ENCODE measurements at regions not wholly inside any gene's neighbourhood (a gene's known extent, or its start where the extent isn't known, plus 50 kb on each side); places are given as distances from the start of the nearest gene placed in this dataset.

- H3K4me3 ChIP-seq (ENCODE audit: low read length), result no peak overlapping the region
- no peak overlapping the region for H3K4me2 ChIP-seq (ENCODE audit: low read length)
- no peaks in the 10 kb centered on the region for H3K36me3 ChIP-seq (ENCODE audit: insufficient read depth, low read length)
- H3K27me3 ChIP-seq (ENCODE audit: control insufficient read depth, insufficient read depth, low read length), result no peaks in the 10 kb centered on the region
- H3K9me3 ChIP-seq (replicated peaks; ENCODE audit: low read length), result no peaks in the 10 kb centered on the region
- H3K4me1 ChIP-seq (ENCODE audit: control insufficient read depth, insufficient read depth, low read length), result no peaks in the 10 kb centered on the region
- no peak overlapping the region for H3K9ac ChIP-seq (ENCODE audit: low read depth, low read length)
Observed at GRCh38 chr4:179569549-179569948, 2127.3 kb upstream of the AGA start.

DNA sequence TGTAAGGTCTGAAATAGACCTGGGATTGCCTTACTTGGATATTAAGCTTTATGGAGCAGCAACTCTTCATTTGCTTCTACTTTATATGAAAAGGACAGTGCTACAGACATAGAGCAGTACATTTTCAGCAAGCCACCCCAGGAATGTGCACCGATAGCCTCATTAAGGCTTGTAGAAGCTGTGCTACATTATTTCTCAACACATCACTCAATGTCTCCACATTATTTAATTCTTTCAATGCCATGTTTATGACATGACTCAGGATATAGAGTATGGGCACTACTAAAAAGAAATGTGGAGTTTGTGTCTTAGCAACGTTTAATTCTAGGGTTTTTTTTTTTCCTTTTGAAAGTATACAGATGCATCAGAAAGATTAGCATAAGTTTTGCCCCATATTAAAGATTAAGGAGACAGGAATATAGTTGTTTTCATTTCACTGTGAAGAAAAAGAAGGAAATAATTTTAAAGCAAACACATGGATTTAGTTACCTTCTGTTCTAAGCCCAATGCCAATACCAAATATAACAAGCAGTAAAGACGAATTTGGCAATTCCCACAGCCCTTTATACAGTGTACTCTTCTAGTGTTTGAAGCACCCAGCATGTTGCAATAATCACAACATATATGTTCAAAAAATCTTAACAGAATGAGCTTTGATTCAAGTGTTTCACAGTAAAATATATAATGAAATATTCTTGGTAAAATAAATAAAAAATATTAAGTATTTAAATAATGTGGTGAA, 2140.1 kb upstream of the AGA start:
- no peaks in the 10 kb centered on the region for H3K9me3 ChIP-seq (replicated peaks; ENCODE audit: low read length)
- no peaks in the 10 kb centered on the region for H3K27me3 ChIP-seq (ENCODE audit: control insufficient read depth, insufficient read depth, low read length)
- H3K4me3 ChIP-seq (ENCODE audit: low read length), result no peak overlapping the region
- no peak overlapping the region for H3K4me2 ChIP-seq (ENCODE audit: low read length)
- no peaks in the 10 kb centered on the region for H3K4me1 ChIP-seq (ENCODE audit: control insufficient read depth, insufficient read depth, low read length)
- no peaks in the 10 kb centered on the region for H3K36me3 ChIP-seq (ENCODE audit: insufficient read depth, low read length)
- no peak overlapping the region for H3K9ac ChIP-seq (ENCODE audit: low read depth, low read length)

DNA sequence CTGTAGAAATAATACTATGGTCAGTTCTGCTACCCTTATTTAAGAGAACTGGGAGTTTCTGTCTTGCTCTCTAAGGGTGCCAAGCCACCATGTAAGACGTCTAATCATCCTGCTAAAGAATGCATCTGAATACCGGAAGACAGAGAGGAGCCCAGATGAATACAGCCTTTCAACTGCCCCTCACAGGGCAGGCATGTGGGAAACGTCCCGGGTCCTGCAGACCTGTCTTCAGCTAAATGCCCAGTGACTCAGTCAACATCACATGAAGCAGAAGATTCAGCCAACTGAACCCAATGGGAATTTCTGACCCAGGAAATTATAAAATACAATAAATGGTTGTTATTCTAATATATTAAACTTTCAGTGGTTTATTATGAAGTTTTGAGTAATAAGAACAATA, 2141.0 kb upstream of the AGA start:
- no peak overlapping the region for H3K9ac ChIP-seq (ENCODE audit: low read depth, low read length)
- no peak overlapping the region for H3K4me3 ChIP-seq (ENCODE audit: low read length)
- H3K4me1 ChIP-seq (ENCODE audit: control insufficient read depth, insufficient read depth, low read length), result no peaks in the 10 kb centered on the region

DNA sequence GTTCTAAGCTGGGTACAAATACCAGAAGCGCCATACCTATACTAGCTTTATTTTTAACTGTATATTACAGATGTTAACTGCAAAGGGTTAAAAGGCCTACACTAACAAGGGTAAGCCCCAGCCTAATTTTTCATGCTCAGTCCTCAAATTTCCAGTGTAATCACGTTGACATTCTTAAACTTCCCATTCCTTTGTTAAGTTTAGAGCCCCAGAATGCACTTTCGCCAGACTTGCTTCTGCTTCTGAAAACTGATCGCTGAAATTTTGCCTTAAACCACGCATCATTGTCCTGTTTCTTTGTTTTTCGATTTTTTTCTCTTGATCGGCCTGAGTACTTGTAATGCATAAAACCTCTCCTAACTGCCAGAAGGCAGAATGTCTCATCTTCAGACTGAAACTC, 2141.9 kb upstream of the AGA start:
- Histone ChIP-seq H3K4me3 (ENCODE audit: low read length) (no peak overlapping the region), H3K4me2 (ENCODE audit: low read length) (no peak overlapping the region), H3K27me3 (ENCODE audit: control insufficient read depth, insufficient read depth, low read length) (no peaks in the 10 kb centered on the region), H3K9me3 (replicated peaks; ENCODE audit: low read length) (no peaks in the 10 kb centered on the region), H3K36me3 (ENCODE audit: insufficient read depth, low read length) (no peaks in the 10 kb centered on the region), H3K9ac (ENCODE audit: low read depth, low read length) (no peak overlapping the region), H3K4me1 (ENCODE audit: control insufficient read depth, insufficient read depth, low read length) (no peaks in the 10 kb centered on the region)

More for the DNA sequence above, 2141.0 kb upstream of the AGA start:
- Histone ChIP-seq H3K36me3 (ENCODE audit: insufficient read depth, low read length) (no peaks in the 10 kb centered on the region), H3K9me3 (replicated peaks; ENCODE audit: low read length) (no peaks in the 10 kb centered on the region), H3K4me2 (ENCODE audit: low read length) (no peak overlapping the region), H3K27me3 (ENCODE audit: control insufficient read depth, insufficient read depth, low read length) (no peaks in the 10 kb centered on the region)

GRCh38 chr4:179585761-179586160, 2143.5 kb upstream of the AGA start:
- peaks cover under 1% of the 10 kb centered on the region for H3K9me3 ChIP-seq (replicated peaks; ENCODE audit: low read length)
- H3K4me3 ChIP-seq (ENCODE audit: low read length), result no peak overlapping the region
- no peaks in the 10 kb centered on the region for H3K4me1 ChIP-seq (ENCODE audit: control insufficient read depth, insufficient read depth, low read length)
- no peak overlapping the region for H3K4me2 ChIP-seq (ENCODE audit: low read length)
- H3K27me3 ChIP-seq (ENCODE audit: control insufficient read depth, insufficient read depth, low read length), result no peaks in the 10 kb centered on the region
- no peaks in the 10 kb centered on the region for H3K36me3 ChIP-seq (ENCODE audit: insufficient read depth, low read length)
- no peak overlapping the region for H3K9ac ChIP-seq (ENCODE audit: low read depth, low read length)

DNA sequence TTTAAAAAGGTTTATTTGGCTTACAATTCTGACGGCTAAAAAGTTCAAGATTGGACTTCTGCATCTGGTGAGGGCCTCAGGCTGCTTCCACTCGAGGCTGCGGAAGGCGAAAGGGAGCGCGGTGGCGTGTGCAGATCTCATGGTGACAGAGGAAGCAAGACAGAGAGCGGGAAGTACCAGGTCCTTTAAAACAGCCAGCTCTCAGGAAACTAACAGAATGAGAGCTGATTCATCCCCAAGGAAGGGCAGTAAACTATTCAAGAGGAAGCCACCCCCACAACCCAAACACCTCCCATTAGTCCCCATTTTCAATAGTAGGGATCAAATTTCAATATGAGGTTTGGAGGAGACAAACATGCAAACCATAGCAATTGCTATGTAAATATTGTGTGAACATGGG, 2144.2 kb upstream of the AGA start:
- Histone ChIP-seq H3K9ac (ENCODE audit: low read depth, low read length) (no peak overlapping the region), H3K36me3 (ENCODE audit: insufficient read depth, low read length) (no peaks in the 10 kb centered on the region), H3K4me2 (ENCODE audit: low read length) (no peak overlapping the region), H3K4me3 (ENCODE audit: low read length) (no peak overlapping the region), H3K9me3 (replicated peaks; ENCODE audit: low read length) (peaks cover 7% of the 10 kb centered on the region), H3K27me3 (ENCODE audit: control insufficient read depth, insufficient read depth, low read length) (no peaks in the 10 kb centered on the region), H3K4me1 (ENCODE audit: control insufficient read depth, insufficient read depth, low read length) (no peaks in the 10 kb centered on the region)

DNA sequence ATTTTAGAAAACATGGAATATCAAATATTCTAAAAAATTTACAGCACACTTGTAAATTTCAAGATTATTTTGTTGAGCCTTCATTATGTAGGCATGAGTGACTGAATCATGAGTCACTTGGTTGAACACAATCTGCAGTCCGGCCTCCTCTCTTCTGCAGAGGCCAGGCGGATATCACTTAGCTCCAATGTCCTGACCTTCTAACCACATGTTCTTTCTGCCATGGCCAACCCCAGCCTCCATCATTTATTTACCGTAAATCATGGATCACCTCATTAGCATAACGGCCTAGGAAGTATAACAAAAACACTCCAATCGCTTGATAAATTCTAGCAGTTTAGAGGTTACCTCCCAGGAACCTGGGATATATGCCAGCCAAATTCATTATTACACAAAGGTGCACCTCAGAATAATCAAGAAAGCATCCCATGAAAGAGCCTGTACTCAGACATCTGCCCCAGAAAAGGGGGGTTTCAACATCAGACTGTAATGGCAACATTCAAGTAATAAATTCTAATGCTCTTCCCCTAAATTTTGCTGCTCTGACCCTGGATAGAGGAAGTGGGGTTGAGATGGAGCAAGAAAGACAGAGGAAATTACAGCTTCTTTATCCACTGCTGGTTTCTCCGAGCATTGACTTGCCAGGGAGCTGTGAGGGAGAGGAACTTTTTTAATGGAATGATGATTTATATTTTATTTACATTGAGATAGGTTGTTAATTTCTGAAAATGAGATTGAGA, 2153.6 kb upstream of the AGA start:
- H3K4me3 ChIP-seq (ENCODE audit: low read length), result no peak overlapping the region
- H3K4me2 ChIP-seq (ENCODE audit: low read length), result no peak overlapping the region
- H3K4me1 ChIP-seq (ENCODE audit: control insufficient read depth, insufficient read depth, low read length), result no peaks in the 10 kb centered on the region
- H3K9me3 ChIP-seq (replicated peaks; ENCODE audit: low read length), result peaks cover 10% of the 10 kb centered on the region
- no peak overlapping the region for H3K9ac ChIP-seq (ENCODE audit: low read depth, low read length)
- no peaks in the 10 kb centered on the region for H3K27me3 ChIP-seq (ENCODE audit: control insufficient read depth, insufficient read depth, low read length)
- H3K36me3 ChIP-seq (ENCODE audit: insufficient read depth, low read length), result no peaks in the 10 kb centered on the region

- Histone ChIP-seq H3K9me3 (replicated peaks; ENCODE audit: low read length) (peaks cover 4% of the 10 kb centered on the region), H3K27me3 (ENCODE audit: control insufficient read depth, insufficient read depth, low read length) (no peaks in the 10 kb centered on the region), H3K36me3 (ENCODE audit: insufficient read depth, low read length) (no peaks in the 10 kb centered on the region), H3K4me2 (ENCODE audit: low read length) (no peak overlapping the region), H3K9ac (ENCODE audit: low read depth, low read length) (no peak overlapping the region), H3K4me3 (ENCODE audit: low read length) (no peak overlapping the region), H3K4me1 (ENCODE audit: control insufficient read depth, insufficient read depth, low read length) (no peaks in the 10 kb centered on the region)
Observed at GRCh38 chr4:179596621-179597020, 2154.4 kb upstream of the AGA start.

DNA sequence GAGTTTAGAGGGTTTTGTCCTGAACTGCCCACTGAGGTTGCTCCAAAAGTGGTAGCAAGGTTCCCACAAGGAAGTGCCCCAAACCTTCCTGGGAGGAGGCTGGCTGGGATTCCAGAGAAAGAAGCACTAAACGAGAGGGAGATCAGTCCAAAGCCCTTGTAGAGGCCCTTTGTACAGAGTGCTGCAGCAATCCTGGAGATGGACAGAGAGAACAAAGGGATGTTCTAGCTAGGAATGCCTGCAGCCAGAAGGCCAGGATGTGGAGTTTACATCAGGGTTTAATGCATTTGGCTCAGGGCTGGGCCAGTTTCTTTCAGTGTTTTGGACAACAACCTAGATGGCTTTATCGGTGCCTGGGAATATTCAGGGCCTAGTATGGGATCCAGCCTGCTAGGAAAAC, 2155.1 kb upstream of the AGA start:
- Histone ChIP-seq H3K36me3 (ENCODE audit: insufficient read depth, low read length) (no peaks in the 10 kb centered on the region), H3K9ac (ENCODE audit: low read depth, low read length) (no peak overlapping the region), H3K4me1 (ENCODE audit: control insufficient read depth, insufficient read depth, low read length) (no peaks in the 10 kb centered on the region), H3K9me3 (replicated peaks; ENCODE audit: low read length) (peaks cover 4% of the 10 kb centered on the region), H3K4me2 (ENCODE audit: low read length) (no peak overlapping the region), H3K4me3 (ENCODE audit: low read length) (no peak overlapping the region), H3K27me3 (ENCODE audit: control insufficient read depth, insufficient read depth, low read length) (no peaks in the 10 kb centered on the region)

DNA sequence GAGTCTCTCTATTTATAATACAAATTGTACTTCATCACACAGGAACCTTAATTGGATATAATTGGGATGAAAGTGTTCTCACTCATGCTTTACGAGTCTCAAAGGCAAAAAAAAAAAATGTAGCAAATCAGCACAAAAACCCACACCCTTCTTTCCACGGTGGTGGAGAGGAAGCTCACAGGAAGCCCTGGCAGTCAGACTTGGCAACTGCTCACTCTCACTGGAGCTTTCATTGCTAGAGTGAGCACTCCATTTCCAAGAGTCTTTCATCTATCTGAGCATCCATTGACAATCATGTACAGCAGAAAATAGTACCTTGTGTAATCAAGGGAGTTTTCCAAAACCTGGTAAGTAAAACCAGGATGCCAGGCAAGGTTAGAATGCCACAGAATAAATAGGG, 2159.4 kb upstream of the AGA start:
- Histone ChIP-seq H3K9ac (ENCODE audit: low read depth, low read length) (no peak overlapping the region), H3K4me3 (ENCODE audit: low read length) (no peak overlapping the region), H3K36me3 (ENCODE audit: insufficient read depth, low read length) (no peaks in the 10 kb centered on the region), H3K4me1 (ENCODE audit: control insufficient read depth, insufficient read depth, low read length) (no peaks in the 10 kb centered on the region), H3K9me3 (replicated peaks; ENCODE audit: low read length) (no peaks in the 10 kb centered on the region), H3K27me3 (ENCODE audit: control insufficient read depth, insufficient read depth, low read length) (no peaks in the 10 kb centered on the region), H3K4me2 (ENCODE audit: low read length) (no peak overlapping the region)

- no peaks in the 10 kb centered on the region for H3K9me3 ChIP-seq (replicated peaks; ENCODE audit: low read length)
- no peaks in the 10 kb centered on the region for H3K27me3 ChIP-seq (ENCODE audit: control insufficient read depth, insufficient read depth, low read length)
- H3K9ac ChIP-seq (ENCODE audit: low read depth, low read length), result no peak overlapping the region
- no peaks in the 10 kb centered on the region for H3K4me1 ChIP-seq (ENCODE audit: control insufficient read depth, insufficient read depth, low read length)
- no peaks in the 10 kb centered on the region for H3K36me3 ChIP-seq (ENCODE audit: insufficient read depth, low read length)
- no peak overlapping the region for H3K4me2 ChIP-seq (ENCODE audit: low read length)
- no peak overlapping the region for H3K4me3 ChIP-seq (ENCODE audit: low read length)
Observed at GRCh38 chr4:179605196-179605595, 2163.0 kb upstream of the AGA start.

DNA sequence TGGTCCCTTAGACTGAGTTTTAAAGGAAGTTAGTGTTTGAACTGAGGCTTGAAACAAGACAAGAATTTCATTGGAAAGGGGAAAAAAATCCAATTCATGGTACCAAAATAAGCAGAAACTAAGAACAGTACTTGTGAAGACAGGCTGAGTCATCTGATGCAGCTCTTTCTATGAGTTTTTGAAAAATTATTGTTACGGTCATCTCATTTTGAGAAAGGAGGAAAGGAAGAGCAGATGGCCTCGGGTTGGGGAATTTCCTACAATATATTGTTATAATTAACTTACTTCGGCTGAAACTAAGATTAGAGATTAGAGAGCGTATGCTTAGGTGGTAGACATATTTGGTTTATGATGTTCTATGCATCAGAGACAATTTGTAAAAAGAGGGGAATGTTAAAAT, 2164.8 kb upstream of the AGA start:
- Histone ChIP-seq H3K9me3 (replicated peaks; ENCODE audit: low read length) (no peaks in the 10 kb centered on the region), H3K27me3 (ENCODE audit: control insufficient read depth, insufficient read depth, low read length) (no peaks in the 10 kb centered on the region), H3K36me3 (ENCODE audit: insufficient read depth, low read length) (no peaks in the 10 kb centered on the region), H3K4me1 (ENCODE audit: control insufficient read depth, insufficient read depth, low read length) (no peaks in the 10 kb centered on the region), H3K9ac (ENCODE audit: low read depth, low read length) (no peak overlapping the region), H3K4me3 (ENCODE audit: low read length) (no peak overlapping the region), H3K4me2 (ENCODE audit: low read length) (no peak overlapping the region)
